DND-41 (cell line): ENCODE measurements at regions not wholly inside any gene's neighbourhood (a gene's known extent, or its start where the extent isn't known, plus 50 kb on each side); places are given as distances from the start of the nearest gene placed in this dataset.

Source experiments
- CTCF ChIP-seq: IDR thresholded peaks from 2 replicates; pipeline ENCODE4 v1.5.1; 2012; ENCODE audit warnings: borderline replicate concordance, low read length, moderate library complexity, mild to moderate bottlenecking; ENCODE audit not compliant: poor library complexity, severe bottlenecking; ENCODE audit errors: extremely low read depth
- EZH2 ChIP-seq: IDR thresholded peaks from 3 replicates; pipeline ENCODE4 v1.6.1; 2012; ENCODE audit warnings: borderline replicate concordance, low read depth, mild to moderate bottlenecking, moderate library complexity, low read length, inconsistent platforms; ENCODE audit not compliant: severe bottlenecking

GRCh38 chr10:36803229-36803628 is 322.2 kb upstream of the ANKRD30A start:
- TF ChIP-seq EZH2, result no peak
- no peak for TF ChIP-seq CTCF
